GM19397 (cell line): ENCODE measurements at regions not wholly inside any gene's neighbourhood (a gene's known extent, or its start where the extent isn't known, plus 50 kb on each side); places are given as distances from the start of the nearest gene placed in this dataset.
"Not testable (repeated sequence)": the region's sequence is repeated elsewhere in the genome, so short reads cannot be mapped to it uniquely, and the experiment has no call there.

Experiments used
- ATAC-seq: cut with Tn5 transposase; IDR thresholded peaks from one replicate; pipeline ENCODE4 v1.9.1; 2021; ENCODE audit warnings: mild to moderate bottlenecking, moderate library complexity; ENCODE audit not compliant: unreplicated experiment

- no peak for ATAC-seq
These were observed 85.2 kb upstream of the GRAMD1B start for GRCh38 chr11:123344790-123345357.

DNA sequence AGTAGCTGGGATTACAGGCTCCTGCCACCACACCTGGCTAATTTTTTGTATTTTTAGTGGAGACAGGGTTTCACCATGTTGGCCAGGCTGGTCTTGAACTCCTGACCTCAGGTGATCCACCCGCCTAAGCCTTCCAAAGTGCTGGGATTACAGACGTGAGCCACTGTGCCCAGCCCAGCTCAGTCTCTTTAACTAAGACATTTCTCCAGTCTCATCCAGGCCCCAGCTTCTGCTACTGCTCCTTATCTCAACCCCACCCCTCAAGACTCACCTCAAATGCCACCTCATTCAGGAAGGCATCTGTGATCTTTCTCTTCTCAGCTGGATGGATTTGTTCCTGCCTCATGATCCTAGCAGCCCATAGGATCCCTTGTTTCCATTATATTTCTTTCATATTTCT lies 85.9 kb upstream of the GRAMD1B start:
- ATAC-seq: not testable (repeated sequence)

GRCh38 chr11:123338997-123339752 lies 90.9 kb upstream of the GRAMD1B start:
- ATAC-seq: no peak

- no peak for ATAC-seq
These were observed 91.7 kb upstream of the GRAMD1B start for GRCh38 chr11:123338266-123338800.

DNA sequence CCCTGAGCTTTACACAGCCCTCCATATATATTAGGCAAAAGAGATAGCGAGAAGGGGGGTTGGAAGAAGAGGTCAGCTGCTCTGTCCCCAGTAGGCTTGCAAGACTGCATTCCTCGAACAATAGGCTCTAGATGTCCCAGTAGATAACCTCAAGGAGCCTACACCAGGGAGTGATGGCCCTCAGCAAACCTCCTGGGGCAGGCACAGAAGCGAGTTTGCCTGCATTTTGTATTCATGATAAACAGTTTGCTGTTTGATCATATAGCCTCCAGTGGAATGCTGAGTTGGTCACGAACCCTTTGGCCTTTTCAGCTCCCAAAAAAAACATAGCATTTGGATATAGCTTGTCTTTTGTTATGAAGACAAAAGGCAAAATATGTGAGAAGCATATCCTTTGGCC lies 95.1 kb upstream of the GRAMD1B start:
- no peak for ATAC-seq

GRCh38 chr11:123332577-123332976 lies 97.5 kb upstream of the GRAMD1B start:
- not testable (repeated sequence) for ATAC-seq

GRCh38 chr11:123330948-123331347 lies 99.1 kb upstream of the GRAMD1B start:
- ATAC-seq: no peak

- ATAC-seq: no peak
These were observed 99.6 kb upstream of the GRAMD1B start for GRCh38 chr11:123330471-123330870.

- no peak for ATAC-seq
These were observed 100.0 kb upstream of the GRAMD1B start for GRCh38 chr11:123330071-123330470.

GRCh38 chr11:123328281-123328867 lies 101.7 kb upstream of the GRAMD1B start:
- ATAC-seq: no peak

- ATAC-seq: no peak
These were observed 104.5 kb upstream of the GRAMD1B start for GRCh38 chr11:123325533-123325932.

- ATAC-seq: no peak
These were observed 106.5 kb upstream of the GRAMD1B start for GRCh38 chr11:123323568-123323967.

DNA sequence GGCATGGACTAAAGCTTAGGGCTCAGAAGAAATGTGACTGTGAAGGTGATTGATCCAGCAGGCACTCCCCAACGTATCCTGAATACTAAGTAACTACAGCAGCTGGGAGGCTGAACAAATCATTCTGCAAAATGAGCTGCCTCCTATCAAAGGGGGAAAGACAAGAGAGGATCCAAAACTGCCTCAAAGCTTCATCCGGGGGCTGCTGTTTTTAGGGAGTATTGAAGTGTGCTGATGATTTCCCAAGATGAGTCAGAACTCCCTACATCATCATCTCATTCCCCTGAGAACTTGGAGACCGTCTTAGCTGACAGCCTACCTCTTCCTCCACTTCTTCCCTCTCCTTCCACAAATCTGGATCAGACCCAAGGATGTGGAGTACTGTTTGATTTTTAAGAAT lies 108.4 kb upstream of the GRAMD1B start:
- ATAC-seq: no peak

- ATAC-seq: no peak
These were observed 111.4 kb upstream of the GRAMD1B start for GRCh38 chr11:123318623-123319022.

GRCh38 chr11:123318132-123318531 lies 111.9 kb upstream of the GRAMD1B start:
- ATAC-seq: not testable (repeated sequence)

DNA sequence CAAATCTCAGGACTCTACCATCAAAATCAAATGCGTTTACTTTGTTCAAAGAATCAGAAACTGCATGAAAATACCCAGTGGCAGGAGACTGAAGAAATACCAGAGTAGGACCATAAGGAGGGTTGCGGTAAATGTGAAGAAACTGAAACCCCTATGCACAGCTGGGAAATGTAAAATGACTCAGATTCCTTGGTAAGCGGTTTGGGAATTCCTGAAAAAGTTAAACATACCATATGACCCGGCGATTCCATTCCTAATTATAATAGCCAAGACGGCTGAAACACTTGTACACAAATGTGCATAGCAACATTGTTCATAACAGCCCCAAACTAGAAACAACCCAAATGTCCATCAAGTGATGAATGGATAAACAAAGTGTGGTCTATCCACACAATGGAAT lies 114.1 kb upstream of the GRAMD1B start:
- ATAC-seq: no peak

DNA sequence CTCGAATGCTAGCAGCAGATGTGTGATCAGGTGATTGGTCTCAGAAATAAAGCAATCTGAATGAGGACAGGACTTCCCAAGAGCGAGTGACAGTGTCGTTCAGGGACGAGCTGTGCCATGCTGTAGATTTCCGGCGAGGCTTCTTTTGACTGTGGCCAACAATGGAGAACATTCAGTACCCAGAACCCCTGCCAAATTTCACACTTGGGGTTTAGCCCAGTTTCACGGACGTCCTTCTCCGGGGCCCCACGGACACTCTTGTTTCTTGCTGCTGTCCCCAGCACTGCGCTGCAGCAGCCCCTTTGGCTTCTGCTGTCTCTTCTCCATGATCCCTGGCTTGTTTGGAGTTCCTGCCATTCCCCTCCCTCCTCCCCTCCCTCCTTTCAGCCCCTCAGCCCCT lies 115.1 kb upstream of the GRAMD1B start:
- ATAC-seq: no peak

DNA sequence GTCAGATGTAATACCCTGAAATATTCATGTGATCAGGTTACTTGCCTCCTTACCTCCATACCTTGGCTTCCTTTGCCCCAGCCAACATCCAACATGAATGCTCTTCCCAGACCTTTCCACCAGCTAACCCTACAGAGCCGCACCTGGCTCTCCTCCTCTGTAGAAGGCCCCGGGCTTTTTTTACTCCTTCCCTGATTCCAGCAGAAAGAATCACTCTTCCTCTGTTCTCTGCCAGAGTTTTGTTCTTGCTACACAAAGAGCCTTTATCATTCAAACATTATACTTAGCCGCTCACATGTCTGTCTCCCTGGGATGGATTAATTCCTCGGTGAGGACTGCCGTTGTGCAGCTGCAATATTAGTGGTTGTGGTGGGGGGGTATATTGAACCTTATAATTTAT lies 116.8 kb upstream of the GRAMD1B start:
- ATAC-seq: no peak

- ATAC-seq: no peak
These were observed 113.0 kb upstream of the CLMP start for GRCh38 chr11:123308077-123308476.

DNA sequence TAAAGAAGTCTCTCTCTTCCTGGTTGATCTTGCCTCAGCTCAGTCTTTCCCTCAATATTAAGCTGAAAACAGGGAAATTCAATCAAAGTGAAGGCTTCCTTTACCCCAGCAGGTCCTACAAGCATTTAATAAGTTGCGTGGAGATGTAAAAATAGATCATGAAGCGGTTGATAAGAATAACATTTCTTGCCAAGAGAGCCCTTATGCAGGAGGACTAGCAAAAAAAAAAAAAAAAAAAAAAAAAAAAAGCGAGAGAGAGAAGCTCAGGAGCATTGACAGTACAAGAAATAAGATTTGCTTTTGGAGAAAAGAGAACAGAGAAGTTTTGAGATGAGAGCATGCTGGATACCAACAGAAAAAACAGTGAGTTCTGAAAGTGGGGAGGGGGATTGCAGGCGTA lies 112.2 kb upstream of the CLMP start:
- no peak for ATAC-seq

- ATAC-seq: no peak
These were observed 111.5 kb upstream of the CLMP start for GRCh38 chr11:123306531-123306930.
